ENCODE measurements at regions not wholly inside any gene's neighbourhood (a gene's known extent, or its start where the extent isn't known, plus 50 kb on each side); places are given as distances from the start of the nearest gene placed in this dataset.

GRCh38 chr12:89067421-89068187 lies 284.7 kb downstream of the DUSP6 start:
- TF ChIP-seq, protein P1, sequence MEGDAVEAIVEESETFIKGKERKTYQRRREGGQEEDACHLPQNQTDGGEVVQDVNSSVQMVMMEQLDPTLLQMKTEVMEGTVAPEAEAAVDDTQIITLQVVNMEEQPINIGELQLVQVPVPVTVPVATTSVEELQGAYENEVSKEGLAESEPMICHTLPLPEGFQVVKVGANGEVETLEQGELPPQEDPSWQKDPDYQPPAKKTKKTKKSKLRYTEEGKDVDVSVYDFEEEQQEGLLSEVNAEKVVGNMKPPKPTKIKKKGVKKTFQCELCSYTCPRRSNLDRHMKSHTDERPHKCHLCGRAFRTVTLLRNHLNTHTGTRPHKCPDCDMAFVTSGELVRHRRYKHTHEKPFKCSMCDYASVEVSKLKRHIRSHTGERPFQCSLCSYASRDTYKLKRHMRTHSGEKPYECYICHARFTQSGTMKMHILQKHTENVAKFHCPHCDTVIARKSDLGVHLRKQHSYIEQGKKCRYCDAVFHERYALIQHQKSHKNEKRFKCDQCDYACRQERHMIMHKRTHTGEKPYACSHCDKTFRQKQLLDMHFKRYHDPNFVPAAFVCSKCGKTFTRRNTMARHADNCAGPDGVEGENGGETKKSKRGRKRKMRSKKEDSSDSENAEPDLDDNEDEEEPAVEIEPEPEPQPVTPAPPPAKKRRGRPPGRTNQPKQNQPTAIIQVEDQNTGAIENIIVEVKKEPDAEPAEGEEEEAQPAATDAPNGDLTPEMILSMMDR (IDR thresholded peaks at IDR 0.05 in 4 of 5, conservative IDR thresholded peaks at IDR 0.05 in 1 of 5) = no peak
- TF ChIP-seq POLR2A (IDR thresholded peaks at IDR 0.05) = no peak
